ENCODE measurements at regions not wholly inside any gene's neighbourhood (a gene's known extent, or its start where the extent isn't known, plus 50 kb on each side); places are given as distances from the start of the nearest gene placed in this dataset.

- no peak for TF ChIP-seq CTCF (IDR thresholded peaks at IDR 0.05; ENCODE audit: borderline replicate concordance, control extremely low read depth, extremely low read depth, insufficient read depth, missing control alignments)
- in situ Hi-C loops (cut with MboI; ENCODE audit: low sequenced_read_pairs, unreplicated experiment) = no loop called here
- DNase-seq (ENCODE audit: low spot score) = no peak
Observed at GRCh38 chr2:120442923-120443571, 97.1 kb downstream of the INHBB start.

GRCh38 chr2:120443946-120444345, 98.0 kb downstream of the INHBB start:
- no peak for DNase-seq (ENCODE audit: low spot score)
- in situ Hi-C loops (cut with MboI; ENCODE audit: low sequenced_read_pairs, unreplicated experiment) = no loop called here
- no peak for TF ChIP-seq CTCF (IDR thresholded peaks at IDR 0.05; ENCODE audit: borderline replicate concordance, control extremely low read depth, extremely low read depth, insufficient read depth, missing control alignments)

GRCh38 chr2:120444691-120445240, 98.8 kb downstream of the INHBB start:
- in situ Hi-C loops (cut with MboI; ENCODE audit: low sequenced_read_pairs, unreplicated experiment) = no loop called here
- no peak for DNase-seq (ENCODE audit: low spot score)
- no peak for TF ChIP-seq CTCF (IDR thresholded peaks at IDR 0.05; ENCODE audit: borderline replicate concordance, control extremely low read depth, extremely low read depth, insufficient read depth, missing control alignments)

DNA sequence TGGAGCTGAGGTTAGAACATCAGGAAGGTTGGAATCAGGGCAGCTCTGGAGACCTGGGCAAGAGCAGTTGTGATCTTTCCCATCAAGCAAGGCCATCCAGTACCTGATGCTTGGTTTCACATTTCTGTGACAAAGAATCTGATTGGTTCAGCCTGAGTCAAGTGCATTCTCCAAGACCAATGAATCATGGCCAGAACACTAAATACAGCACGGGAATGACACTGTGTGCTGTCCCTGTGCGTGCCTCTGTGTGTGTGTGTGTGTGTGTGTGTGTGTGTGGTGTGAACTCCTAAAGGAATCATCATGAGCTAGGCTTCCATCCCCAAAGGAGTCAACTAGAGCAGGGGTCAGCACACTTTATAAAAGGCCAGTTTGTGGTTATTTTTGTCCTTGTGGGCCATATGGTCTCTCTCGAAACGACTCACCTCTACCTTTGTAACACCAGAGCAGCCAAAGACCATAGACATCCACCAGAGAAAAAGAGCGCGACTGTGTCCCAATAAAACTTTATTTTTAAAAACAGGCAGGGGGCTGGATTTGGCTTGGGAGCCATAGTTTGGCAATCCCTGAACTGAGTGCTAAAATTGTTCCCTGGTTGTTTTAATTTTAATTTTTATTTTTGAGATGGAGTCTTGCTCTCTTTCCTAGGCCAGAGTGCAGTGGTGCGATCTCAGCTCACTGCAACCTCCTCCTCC, 99.7 kb downstream of the INHBB start:
- TF ChIP-seq CTCF (IDR thresholded peaks at IDR 0.05; ENCODE audit: borderline replicate concordance, control extremely low read depth, extremely low read depth, insufficient read depth, missing control alignments) = no peak
- in situ Hi-C loops (cut with MboI; ENCODE audit: low sequenced_read_pairs, unreplicated experiment) = no loop called here
- DNase-seq (ENCODE audit: low spot score) = no peak

GRCh38 chr2:120446236-120447126, 100.5 kb downstream of the INHBB start:
- TF ChIP-seq CTCF (IDR thresholded peaks at IDR 0.05; ENCODE audit: borderline replicate concordance, control extremely low read depth, extremely low read depth, insufficient read depth, missing control alignments) = no peak
- DNase-seq (ENCODE audit: low spot score) = no peak
- in situ Hi-C loops (cut with MboI; ENCODE audit: low sequenced_read_pairs, unreplicated experiment) = no loop called here

DNA sequence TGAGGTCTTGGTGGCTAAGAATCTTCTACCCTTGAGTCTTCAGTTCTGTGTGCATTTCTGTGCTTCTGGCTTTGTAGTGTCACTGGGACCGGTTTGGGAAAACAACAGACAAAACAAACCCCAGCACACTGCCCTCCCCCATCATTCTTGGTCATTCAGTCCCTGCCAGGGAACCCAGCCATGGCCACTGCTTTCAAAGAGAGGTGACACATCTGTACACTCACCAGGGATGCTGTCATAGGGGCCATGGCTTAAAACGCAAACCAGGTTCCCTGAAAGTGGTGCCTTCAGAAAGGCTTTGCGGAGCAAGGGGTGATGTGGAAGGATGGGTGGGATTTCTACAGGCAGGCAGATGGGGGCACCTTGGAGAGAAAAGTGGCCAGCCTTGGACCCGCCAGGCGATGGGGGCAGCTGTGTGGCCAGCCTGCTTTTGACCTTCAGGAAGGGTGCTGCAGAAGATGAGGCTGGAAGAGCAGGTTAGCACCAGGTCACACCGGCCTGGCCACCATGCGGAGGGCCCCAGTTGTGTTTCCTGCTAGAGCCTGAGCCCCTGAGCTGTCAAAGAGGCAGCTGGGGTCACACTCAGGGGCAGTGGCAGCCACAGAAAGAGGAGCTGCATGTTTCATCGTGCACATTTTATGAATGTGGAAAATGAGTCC, 101.3 kb downstream of the INHBB start:
- TF ChIP-seq CTCF (IDR thresholded peaks at IDR 0.05; ENCODE audit: borderline replicate concordance, control extremely low read depth, extremely low read depth, insufficient read depth, missing control alignments) = no peak
- no peak for DNase-seq (ENCODE audit: low spot score)
- in situ Hi-C loops (cut with MboI; ENCODE audit: low sequenced_read_pairs, unreplicated experiment) = no loop called here
